LNCaP clone FGC (cell line): ENCODE measurements at regions not wholly inside any gene's neighbourhood (a gene's known extent, or its start where the extent isn't known, plus 50 kb on each side); places are given as distances from the start of the nearest gene placed in this dataset.
"Not testable (repeated sequence)": the region's sequence is repeated elsewhere in the genome, so short reads cannot be mapped to it uniquely, and the experiment has no call there.

ENCODE experiments used
- DNase-seq: peaks from one replicate; pipeline ENCODE4 v3.0.0-alpha.2; 2011; ENCODE audit warnings: low read depth
- H3K4me3 ChIP-seq: 2 replicates; pipeline ENCODE4 v1.5.1; 2011; ENCODE audit warnings: mild to moderate bottlenecking, low read depth, low read length, control low read depth
- CTCF ChIP-seq: IDR thresholded peaks from 2 replicates; pipeline ENCODE4 v1.5.1; 2012; ENCODE audit warnings: mild to moderate bottlenecking; ENCODE audit not compliant: control insufficient read depth, insufficient read depth; ENCODE audit errors: extremely low read depth

GRCh38 chr7:112540839-112541577 is 60.2 kb downstream of the LSMEM1 start:
- TF ChIP-seq CTCF: no peak
- DNase-seq: no peak

GRCh38 chr7:112546723-112547513 is 66.1 kb downstream of the LSMEM1 start:
- no peak for TF ChIP-seq CTCF
- H3K4me3 ChIP-seq: no peak overlapping the region
- DNase-seq: no peak

More at GRCh38 chr7:112540839-112541577, 60.2 kb downstream of the LSMEM1 start:
- no peak overlapping the region for H3K4me3 ChIP-seq

DNA sequence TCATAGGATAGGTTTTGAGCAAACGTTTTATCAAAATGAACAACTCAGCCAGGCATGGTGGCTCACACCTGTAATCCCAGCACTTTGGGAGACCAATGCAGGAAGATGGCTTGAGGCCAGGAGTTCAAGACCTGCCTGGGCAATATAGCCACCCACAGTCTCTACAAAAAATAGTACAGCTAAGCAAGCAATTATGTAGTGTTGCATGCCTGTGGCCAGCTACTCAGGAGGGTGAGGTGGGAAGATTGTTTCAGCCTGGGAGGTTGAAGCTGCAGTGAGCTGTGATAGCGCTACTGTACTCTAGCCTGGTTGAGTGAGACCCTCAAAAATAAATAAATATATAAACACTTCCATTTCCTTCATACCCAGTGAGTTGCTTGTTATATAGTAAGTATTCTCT is 67.1 kb downstream of the LSMEM1 start:
- H3K4me3 ChIP-seq: no peak overlapping the region
- DNase-seq: no peak
- no peak for TF ChIP-seq CTCF

- peak; percentile 47 for DNase-seq
- TF ChIP-seq CTCF: peak; percentile 82
- H3K4me3 ChIP-seq: no peak overlapping the region
These were observed 69.8 kb downstream of the LSMEM1 start for GRCh38 chr7:112550468-112551060.

GRCh38 chr7:112551521-112551920 is 70.7 kb downstream of the LSMEM1 start:
- not testable (repeated sequence) for DNase-seq, H3K4me3 ChIP-seq

DNA sequence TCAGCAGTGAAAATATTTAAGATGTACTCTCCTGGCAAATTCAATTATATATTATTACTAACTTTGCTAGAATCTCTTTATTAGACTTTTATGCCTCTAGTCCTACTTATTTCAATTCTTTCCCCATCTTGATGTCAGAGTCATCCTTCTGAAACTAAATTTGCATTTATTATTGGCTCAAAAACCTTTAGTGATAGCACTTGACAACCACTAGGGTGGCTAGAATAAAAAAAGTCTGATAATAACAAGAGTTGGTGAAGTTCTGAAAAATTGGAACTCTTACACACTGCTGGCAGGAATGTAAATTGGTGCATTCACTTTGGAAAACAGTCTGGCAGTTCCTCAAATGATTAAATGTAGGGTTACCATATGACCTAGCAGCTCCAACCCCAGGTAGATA is 73.8 kb downstream of the LSMEM1 start:
- no peak for DNase-seq
- no peak for TF ChIP-seq CTCF
- H3K4me3 ChIP-seq: no peak overlapping the region

DNA sequence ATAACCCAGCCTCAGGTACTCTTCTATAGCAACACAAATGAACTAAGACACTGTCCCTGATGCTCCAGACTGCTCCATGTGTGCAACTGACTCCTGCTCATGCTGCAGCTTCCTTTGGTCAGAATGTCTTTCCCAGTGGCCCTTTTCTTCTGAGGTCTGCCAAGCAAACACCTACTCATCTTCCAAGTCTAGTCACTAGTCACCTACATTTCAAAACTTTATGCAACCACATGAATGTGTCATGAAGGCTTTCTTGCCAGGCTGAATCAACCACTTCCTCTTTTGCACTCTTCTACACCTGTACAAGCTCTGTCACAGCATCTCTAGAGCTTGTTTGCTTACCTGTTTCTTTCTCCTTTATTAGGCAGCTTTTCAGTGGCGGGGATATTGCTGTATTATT is 75.8 kb downstream of the LSMEM1 start:
- no peak for DNase-seq
- TF ChIP-seq CTCF: no peak
- no peak overlapping the region for H3K4me3 ChIP-seq
